Thoracic aorta (tissue), 2 donors: ENCODE measurements at regions not wholly inside any gene's neighbourhood (a gene's known extent, or its start where the extent isn't known, plus 50 kb on each side); places are given as distances from the start of the nearest gene placed in this dataset.
"Not testable (repeated sequence)": the region's sequence is repeated elsewhere in the genome, so short reads cannot be mapped to it uniquely, and the experiment has no call there.

Source experiments
- ATAC-seq: fragments of 150-250 bp; one replicate; pipeline ENCODE4 v1.8.0; 2017; ENCODE audit warnings: low read depth; ENCODE audit not compliant: insufficient number of reproducible peaks, low FRiP score
- DNase-seq: peaks from one replicate; pipeline ENCODE4 v3.0.0-alpha.2; 2020; ENCODE audit warnings: low spot score
- H3K27ac ChIP-seq, 2 donors: fragments of 200-600 bp; sonication (generic); 1 replicate in 1 of 2; 2 replicates in 1 of 2; pipeline ENCODE4 v1.5.1; 2016; ENCODE audit warnings: mild to moderate bottlenecking in 2 of 2, moderate library complexity in 2 of 2
- H3K27me3 ChIP-seq: fragments of 200-600 bp; sonication (generic); replicated peaks from 2 replicates; pipeline ENCODE4 v1.6.0; 2016; ENCODE audit warnings: mild to moderate bottlenecking; ENCODE audit not compliant: insufficient read depth
- H3K36me3 ChIP-seq: fragments of 200-600 bp; sonication (generic); one replicate; pipeline ENCODE4 v1.5.1; 2016
- H3K4me1 ChIP-seq, 2 donors: fragments of 200-600 bp; sonication (generic); 1 replicate in 1 of 2; 2 replicates in 1 of 2; pipeline versions ENCODE4 v1.5.1 to v1.6.0; 2016; ENCODE audit warnings: low read depth in 2 of 2, mild to moderate bottlenecking in 1 of 2; ENCODE audit not compliant: control insufficient read depth in 1 of 2
- H3K4me3 ChIP-seq: fragments of 200-600 bp; sonication (generic); 2 replicates; pipeline ENCODE4 v1.5.1; 2016; ENCODE audit warnings: mild to moderate bottlenecking
- H3K9me3 ChIP-seq: fragments of 200-600 bp; sonication (generic); 2 replicates; pipeline ENCODE4 v1.5.1; 2016
- TF ChIP-seq, protein P1 (sequence below): fragments of 200-600 bp; sonication (generic); IDR thresholded peaks from one replicate; pipeline ENCODE4 v1.5.1; 2019; ENCODE audit warnings: antibody characterized with exemption

DNA sequence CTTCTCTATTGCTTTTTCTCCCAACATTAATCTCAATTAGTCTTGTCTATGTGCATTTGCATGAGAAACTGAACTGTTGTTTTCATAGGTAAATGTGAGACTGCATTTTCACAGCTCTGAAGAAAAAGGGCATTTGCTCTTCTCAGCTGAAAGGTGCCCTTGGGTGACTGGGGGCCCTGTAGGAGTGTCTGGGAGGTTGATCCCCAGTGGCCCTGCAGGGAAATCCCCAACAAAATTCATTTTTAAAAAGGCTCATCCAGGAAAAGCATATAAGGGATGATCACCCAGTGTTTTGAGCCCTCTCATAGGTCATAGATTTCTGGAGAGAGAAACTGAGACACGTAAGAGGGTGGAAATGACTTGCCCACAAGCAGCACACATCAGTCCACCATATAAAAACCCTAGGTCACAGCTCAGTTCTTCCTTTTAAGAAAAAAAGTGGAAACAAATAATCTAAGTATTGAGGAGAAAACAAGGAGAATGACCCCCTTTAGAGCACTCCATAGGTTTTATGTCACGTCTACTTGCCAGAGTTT lies 190.3 kb upstream of the AHR start:
- no peaks in the 10 kb centered on the region for H3K27me3 ChIP-seq
- no peaks in the 10 kb centered on the region for H3K9me3 ChIP-seq
- H3K36me3 ChIP-seq = no peaks in the 10 kb centered on the region
- ATAC-seq (no peak), DNase-seq (no peak)
- H3K4me3 ChIP-seq = no peak overlapping the region
- TF ChIP-seq, protein P1, sequence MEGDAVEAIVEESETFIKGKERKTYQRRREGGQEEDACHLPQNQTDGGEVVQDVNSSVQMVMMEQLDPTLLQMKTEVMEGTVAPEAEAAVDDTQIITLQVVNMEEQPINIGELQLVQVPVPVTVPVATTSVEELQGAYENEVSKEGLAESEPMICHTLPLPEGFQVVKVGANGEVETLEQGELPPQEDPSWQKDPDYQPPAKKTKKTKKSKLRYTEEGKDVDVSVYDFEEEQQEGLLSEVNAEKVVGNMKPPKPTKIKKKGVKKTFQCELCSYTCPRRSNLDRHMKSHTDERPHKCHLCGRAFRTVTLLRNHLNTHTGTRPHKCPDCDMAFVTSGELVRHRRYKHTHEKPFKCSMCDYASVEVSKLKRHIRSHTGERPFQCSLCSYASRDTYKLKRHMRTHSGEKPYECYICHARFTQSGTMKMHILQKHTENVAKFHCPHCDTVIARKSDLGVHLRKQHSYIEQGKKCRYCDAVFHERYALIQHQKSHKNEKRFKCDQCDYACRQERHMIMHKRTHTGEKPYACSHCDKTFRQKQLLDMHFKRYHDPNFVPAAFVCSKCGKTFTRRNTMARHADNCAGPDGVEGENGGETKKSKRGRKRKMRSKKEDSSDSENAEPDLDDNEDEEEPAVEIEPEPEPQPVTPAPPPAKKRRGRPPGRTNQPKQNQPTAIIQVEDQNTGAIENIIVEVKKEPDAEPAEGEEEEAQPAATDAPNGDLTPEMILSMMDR = no peak
- H3K4me1 ChIP-seq = peaks cover 6 to 24% of the 10 kb centered on the region in 2 donors
- H3K27ac ChIP-seq = no peak overlapping the region

GRCh38 chr7:17109020-17109419 lies 189.4 kb upstream of the AHR start:
- Histone ChIP-seq H3K36me3 (no peaks in the 10 kb centered on the region), H3K4me3 (no peak overlapping the region), H3K4me1 (peaks cover 6 to 16% of the 10 kb centered on the region in 2 donors), H3K27ac (no peak overlapping the region), H3K9me3 (no peaks in the 10 kb centered on the region), H3K27me3 (no peaks in the 10 kb centered on the region)
- TF ChIP-seq, protein P1 = no peak
- no peak for ATAC-seq
- no peak for DNase-seq

DNA sequence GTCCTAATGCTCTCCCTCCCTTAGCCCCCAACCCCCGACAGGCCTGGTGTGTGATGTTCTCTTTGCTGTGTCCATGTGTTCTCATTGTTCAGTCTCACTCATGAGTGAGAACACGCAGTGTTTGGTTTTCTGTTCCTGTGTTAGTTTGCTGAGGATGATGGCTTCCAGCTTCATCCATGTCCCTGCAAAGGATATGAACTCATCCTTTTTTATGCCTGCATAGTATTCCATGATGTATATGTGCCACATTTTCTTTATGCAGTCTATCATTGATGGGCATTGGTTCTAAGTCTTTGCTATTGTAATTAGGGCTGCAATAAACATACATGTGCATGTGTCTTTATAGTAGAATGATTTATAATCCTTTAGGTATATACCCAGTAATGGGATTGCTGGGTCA lies 184.7 kb upstream of the AHR start:
- H3K27me3 ChIP-seq, H3K4me1 ChIP-seq, ATAC-seq, DNase-seq, H3K4me3 ChIP-seq, H3K9me3 ChIP-seq, H3K36me3 ChIP-seq, H3K27ac ChIP-seq: not testable (repeated sequence)

- no peaks in the 10 kb centered on the region for H3K9me3 ChIP-seq
- no peak overlapping the region for H3K4me3 ChIP-seq
Observed at GRCh38 chr7:17118412-17118811, 180.0 kb upstream of the AHR start.

GRCh38 chr7:17120756-17121155 lies 177.7 kb upstream of the AHR start:
- no peaks in the 10 kb centered on the region for H3K36me3 ChIP-seq
- no peak overlapping the region for H3K4me3 ChIP-seq
- H3K27me3 ChIP-seq = no peaks in the 10 kb centered on the region
- H3K27ac ChIP-seq = no peak overlapping the region
- DNase-seq (no peak), ATAC-seq (no peak)
- no peaks in the 10 kb centered on the region for H3K9me3 ChIP-seq
- no peaks in the 10 kb centered on the region for H3K4me1 ChIP-seq
- TF ChIP-seq, protein P1 = no peak

More at GRCh38 chr7:17118412-17118811, 180.0 kb upstream of the AHR start:
- DNase-seq (no peak), ATAC-seq (no peak)
- H3K36me3 ChIP-seq = no peaks in the 10 kb centered on the region
- TF ChIP-seq, protein P1 = no peak
- no peaks in the 10 kb centered on the region for H3K4me1 ChIP-seq
- H3K27me3 ChIP-seq = no peaks in the 10 kb centered on the region
- no peak overlapping the region for H3K27ac ChIP-seq

DNA sequence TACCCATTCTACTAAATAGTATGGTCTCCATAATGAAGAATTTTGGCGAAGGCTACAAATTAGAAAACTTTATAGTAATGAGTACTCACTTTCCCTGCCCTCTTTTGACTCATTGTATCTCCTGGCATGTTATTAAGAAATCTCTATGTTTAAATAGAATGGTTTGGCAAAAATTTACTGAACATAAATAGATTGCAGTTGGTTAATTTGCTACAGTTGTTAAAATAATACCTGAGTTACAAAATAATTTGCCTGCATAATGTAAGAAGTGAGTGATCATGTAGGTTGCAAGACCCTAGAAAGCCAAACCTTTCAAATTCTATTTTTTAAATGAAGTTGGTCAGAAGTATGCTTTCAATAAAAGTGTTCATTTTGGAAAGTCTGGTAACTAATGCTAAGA lies 176.8 kb upstream of the AHR start:
- Histone ChIP-seq H3K27me3 (no peaks in the 10 kb centered on the region), H3K4me1 (no peaks in the 10 kb centered on the region), H3K9me3 (no peaks in the 10 kb centered on the region), H3K36me3 (no peaks in the 10 kb centered on the region), H3K27ac (no peak overlapping the region), H3K4me3 (no peak overlapping the region)
- DNase-seq (no peak), ATAC-seq (no peak)
- TF ChIP-seq, protein P1 = no peak
